ENCODE measurements at regions not wholly inside any gene's neighbourhood (a gene's known extent, or its start where the extent isn't known, plus 50 kb on each side); places are given as distances from the start of the nearest gene placed in this dataset.

- no peak for TF ChIP-seq NFRKB (IDR thresholded peaks at IDR 0.05)
- no peak for TF ChIP-seq CTBP1 (IDR thresholded peaks at IDR 0.05; ENCODE audit: borderline replicate concordance)
- no peak for TF ChIP-seq FOXM1 (IDR thresholded peaks at IDR 0.05; ENCODE audit: borderline replicate concordance)
- TF ChIP-seq TARDBP (IDR thresholded peaks at IDR 0.05) = no peak
- no peak for TF ChIP-seq PKNOX1 (IDR thresholded peaks at IDR 0.05)
- TF ChIP-seq ARNT (IDR thresholded peaks at IDR 0.05) = no peak
- TF ChIP-seq SUZ12 (IDR thresholded peaks at IDR 0.05) = no peak
- no peak for TF ChIP-seq BHLHE40 (IDR thresholded peaks at IDR 0.05; ENCODE audit: borderline replicate concordance)
- TF ChIP-seq FOXK2 (IDR thresholded peaks at IDR 0.05) = no peak
- no peak for TF ChIP-seq L3MBTL2 (conservative IDR thresholded peaks at IDR 0.05)
- TF ChIP-seq SP1 (IDR thresholded peaks at IDR 0.05) = no peak
- TF ChIP-seq HDGF (IDR thresholded peaks at IDR 0.05; ENCODE audit: borderline replicate concordance) = no peak
Measured at GRCh38 chr11:96753997-96754396, 364.2 kb downstream of the JRKL start.
